Aorta (tissue), 5 donors: ENCODE measurements at regions not wholly inside any gene's neighbourhood (a gene's known extent, or its start where the extent isn't known, plus 50 kb on each side); places are given as distances from the start of the nearest gene placed in this dataset.

Source experiments
- ATAC-seq: fragments of 200-7000 bp; cut with Tn5 transposase; one replicate; pipeline ENCODE4 v1.9.1; 2022; ENCODE audit warnings: moderate library complexity; ENCODE audit not compliant: low FRiP score
- DNase-seq, 2 donors: peaks; one replicate each; pipeline ENCODE4 v3.0.0-alpha.2; 2020
- H3K27ac ChIP-seq, 2 donors: one replicate each; pipeline ENCODE4 v1.5.1; 2013; ENCODE audit warnings: low read length in 2 of 2, mild to moderate bottlenecking in 2 of 2, moderate library complexity in 2 of 2, control low read depth in 1 of 2, inconsistent platforms in 1 of 2, low read depth in 1 of 2
- H3K27me3 ChIP-seq, 2 donors: one replicate each; pipeline ENCODE4 v1.6.1; 2013; ENCODE audit warnings: control low read depth in 1 of 2, low read length in 1 of 2, mild to moderate bottlenecking in 1 of 2, moderate library complexity in 1 of 2; ENCODE audit not compliant: insufficient read depth in 2 of 2, control insufficient read depth in 1 of 2
- H3K36me3 ChIP-seq, 2 donors: one replicate each; pipeline ENCODE4 v1.6.1; 2013; ENCODE audit warnings: control low read depth in 1 of 2, low read length in 1 of 2, mild to moderate bottlenecking in 1 of 2; ENCODE audit not compliant: insufficient read depth in 2 of 2, control insufficient read depth in 1 of 2
- H3K4me1 ChIP-seq, 2 donors: one replicate each; pipeline ENCODE4 v1.6.1; 2013; ENCODE audit warnings: low read length in 2 of 2, control low read depth in 1 of 2, mild to moderate bottlenecking in 1 of 2, moderate library complexity in 1 of 2; ENCODE audit not compliant: insufficient read depth in 2 of 2, control insufficient read depth in 1 of 2
- H3K4me3 ChIP-seq, 2 donors: one replicate each; pipeline ENCODE4 v1.5.1; 2013; ENCODE audit warnings: low read length in 2 of 2, control low read depth in 1 of 2, mild to moderate bottlenecking in 1 of 2
- H3K9me3 ChIP-seq: one replicate; pipeline ENCODE4 v1.6.1; 2013; ENCODE audit warnings: mild to moderate bottlenecking, low read length; ENCODE audit not compliant: control insufficient read depth
- WGBS, 2 donors: extraction: QIAGEN DNeasy Blood & Tissue Kit; methylation state at CpG; one replicate each; pipeline ENCODE4 v1.1.7; 2013; 5-methylcytosine and 5-hydroxymethylcytosine counted together
- intact Hi-C, 2 donors: fragments of 100-400 bp; cut with DNase I; formaldehyde crosslinking; loops; one replicate each; pipeline versions ENCODE4 v1.14.2 to v1.15.0; 2022
- donor health status: healthy with polysubstance abuse.
- donor health status: Bipolar disorder and iron deficiency.
- donor health status: DM: no; HTN: no; CAD: no.
- donor health status: DM: no; HTN: no; CAD: no.
- donor health status: DM: yes; HTN: yes; CAD: no.

- H3K9me3 ChIP-seq = no peaks in the 10 kb centered on the region
- 82 to 85% methylated on average over 6 of the region's 6 CpGs for WGBS, 2 donors
- peak in 1 of 2 donors; percentile 41 for DNase-seq
- no peak overlapping the region for H3K4me3 ChIP-seq
- H3K27ac ChIP-seq = no peak overlapping the region
- intact Hi-C loops = no loop called here
- ATAC-seq = no peak
- H3K27me3 ChIP-seq = no peaks in the 10 kb centered on the region
- H3K4me1 ChIP-seq = no peaks in the 10 kb centered on the region
- H3K36me3 ChIP-seq = no peaks in the 10 kb centered on the region
These were observed 536.6 kb downstream of the TCERG1L start for GRCh38 chr10:130774871-130775270.

- intact Hi-C loops = no loop called here
- Histone ChIP-seq H3K36me3 (no peaks in the 10 kb centered on the region), H3K4me1 (no peaks in the 10 kb centered on the region), H3K4me3 (no peak overlapping the region), H3K27me3 (no peaks in the 10 kb centered on the region), H3K9me3 (no peaks in the 10 kb centered on the region), H3K27ac (no peak overlapping the region)
- 81 to 92% methylated on average over 1 of the region's 1 CpG for WGBS, 2 donors
- no peak for ATAC-seq
- DNase-seq = peak in 1 of 2 donors; percentile 40
These were observed 536.2 kb downstream of the TCERG1L start for GRCh38 chr10:130775311-130775710.

GRCh38 chr10:130776724-130777123 is 534.8 kb downstream of the TCERG1L start:
- no peaks in the 10 kb centered on the region for H3K27me3 ChIP-seq
- DNase-seq (peak in 1 of 2 donors; percentile 10), ATAC-seq (no peak)
- 45 to 51% methylated on average over 10 of the region's 10 CpGs for WGBS, 2 donors
- no peak overlapping the region for H3K27ac ChIP-seq
- H3K9me3 ChIP-seq = no peaks in the 10 kb centered on the region
- H3K4me3 ChIP-seq = no peak overlapping the region
- H3K36me3 ChIP-seq = no peaks in the 10 kb centered on the region
- intact Hi-C loops = no loop called here
- H3K4me1 ChIP-seq = no peaks in the 10 kb centered on the region

DNA sequence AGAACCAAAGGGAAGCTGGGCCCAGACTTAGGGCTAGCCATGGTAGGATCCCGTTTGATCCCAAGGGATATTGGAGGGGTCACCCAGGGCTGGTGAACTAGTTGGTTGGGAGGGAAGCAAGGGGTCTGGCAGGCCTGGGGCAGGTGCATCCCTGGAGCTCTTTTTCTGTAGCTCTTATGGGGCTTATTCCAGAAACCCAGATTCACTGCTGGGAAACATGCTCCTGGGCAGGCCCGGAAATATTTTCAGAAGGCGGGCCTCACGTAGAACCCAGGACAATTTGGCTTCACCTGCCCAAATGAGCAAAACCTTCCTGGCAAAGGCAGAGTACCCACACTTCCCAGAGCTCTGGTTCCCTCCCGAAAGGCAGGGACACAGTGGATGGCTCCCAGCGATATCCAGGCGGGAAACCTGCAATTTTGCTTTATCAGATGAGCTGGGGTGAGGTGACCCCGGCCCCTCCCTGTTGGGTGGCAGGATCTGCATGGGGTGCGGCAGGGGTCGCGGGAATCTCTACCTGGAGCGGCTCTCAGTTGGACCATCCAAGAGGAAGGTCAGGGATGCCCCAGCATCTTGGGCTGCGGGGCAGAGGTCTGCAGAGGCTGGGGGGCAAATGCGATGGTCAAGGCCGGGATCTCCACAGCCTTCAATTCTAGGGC is 533.9 kb downstream of the TCERG1L start:
- Histone ChIP-seq H3K4me3 (no peak overlapping the region), H3K27me3 (no peaks in the 10 kb centered on the region), H3K27ac (no peak overlapping the region), H3K4me1 (no peaks in the 10 kb centered on the region), H3K9me3 (no peaks in the 10 kb centered on the region), H3K36me3 (no peaks in the 10 kb centered on the region)
- intact Hi-C loops = no loop called here
- DNase-seq = peak in 1 of 2 donors; percentile 33
- no peak for ATAC-seq
- WGBS, 2 donors = 84 to 88% methylated on average over 15 of the region's 15 CpGs

GRCh38 chr10:130778166-130778545 is 533.4 kb downstream of the TCERG1L start:
- 83 to 84% methylated on average over 7 of the region's 7 CpGs for WGBS, 2 donors
- DNase-seq = peak in 1 of 2 donors; percentile 47
- no peaks in the 10 kb centered on the region for H3K9me3 ChIP-seq
- H3K4me1 ChIP-seq = no peaks in the 10 kb centered on the region
- H3K27me3 ChIP-seq = no peaks in the 10 kb centered on the region
- no peak for ATAC-seq
- no peak overlapping the region for H3K4me3 ChIP-seq
- no peak overlapping the region for H3K27ac ChIP-seq
- intact Hi-C loops = no loop called here
- H3K36me3 ChIP-seq = no peaks in the 10 kb centered on the region

GRCh38 chr10:130780763-130781162 is 530.8 kb downstream of the TCERG1L start:
- Histone ChIP-seq H3K27me3 (no peaks in the 10 kb centered on the region), H3K27ac (no peak overlapping the region), H3K4me3 (no peak overlapping the region), H3K36me3 (no peaks in the 10 kb centered on the region), H3K9me3 (no peaks in the 10 kb centered on the region), H3K4me1 (no peaks in the 10 kb centered on the region)
- intact Hi-C loops = no loop called here
- ATAC-seq (no peak), DNase-seq (no peak)
- WGBS, 2 donors = 22 to 28% methylated on average over 9 of the region's 9 CpGs

DNA sequence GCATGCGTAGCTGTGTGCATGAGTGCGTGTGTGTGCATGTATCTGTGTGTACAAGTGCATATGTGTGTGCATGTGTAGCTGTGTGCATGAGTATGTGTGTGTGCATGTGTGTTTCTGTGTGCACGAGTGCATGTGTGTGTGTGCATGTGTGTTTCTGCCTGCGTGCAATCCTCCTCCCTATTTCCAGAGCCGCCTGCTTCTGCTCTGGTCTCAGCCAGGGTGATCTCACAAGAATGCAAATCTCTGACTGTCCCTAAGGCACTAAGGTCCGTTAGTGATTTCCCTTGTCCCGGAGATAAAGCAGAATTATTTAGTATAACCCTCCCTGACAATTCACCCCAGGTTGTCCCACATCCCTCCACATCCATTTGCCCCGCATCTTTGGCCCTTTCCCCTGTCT is 530.3 kb downstream of the TCERG1L start:
- 70 to 72% methylated on average over 8 of the region's 8 CpGs for WGBS, 2 donors
- ATAC-seq = no peak
- Histone ChIP-seq H3K9me3 (no peaks in the 10 kb centered on the region), H3K27me3 (no peaks in the 10 kb centered on the region), H3K4me1 (no peaks in the 10 kb centered on the region), H3K36me3 (no peaks in the 10 kb centered on the region), H3K27ac (no peak overlapping the region), H3K4me3 (no peak overlapping the region)
- intact Hi-C loops = no loop called here
- DNase-seq = no peak

DNA sequence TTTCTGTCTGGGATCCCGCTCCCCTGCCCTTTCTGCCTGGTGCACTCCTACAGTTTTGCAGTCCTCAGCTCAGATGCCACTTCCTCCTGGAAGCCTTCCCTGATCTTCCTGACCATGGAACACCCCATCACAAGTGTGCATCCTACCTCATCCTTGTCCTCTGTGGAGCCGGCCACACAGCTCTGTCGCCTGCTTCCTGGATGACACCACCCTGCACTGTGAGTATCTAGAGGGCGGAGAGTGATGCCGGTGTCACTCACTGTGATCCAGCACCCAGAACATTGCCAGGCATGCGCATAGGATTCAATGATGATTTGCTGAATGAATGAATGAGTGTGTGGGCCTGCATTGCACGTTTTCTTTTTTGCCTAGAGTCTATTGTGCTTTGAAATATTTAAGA is 529.9 kb downstream of the TCERG1L start:
- Histone ChIP-seq H3K4me3 (no peak overlapping the region), H3K9me3 (no peaks in the 10 kb centered on the region), H3K27ac (no peak overlapping the region), H3K36me3 (no peaks in the 10 kb centered on the region), H3K27me3 (no peaks in the 10 kb centered on the region), H3K4me1 (no peaks in the 10 kb centered on the region)
- ATAC-seq (no peak), DNase-seq (no peak)
- intact Hi-C loops = no loop called here
- 82 to 84% methylated on average over 7 of the region's 7 CpGs for WGBS, 2 donors

GRCh38 chr10:130782467-130782866 is 529.1 kb downstream of the TCERG1L start:
- no peaks in the 10 kb centered on the region for H3K4me1 ChIP-seq
- 60 to 69% methylated on average over 8 to 11 of the region's 11 CpGs for WGBS, 2 donors
- DNase-seq (no peak), ATAC-seq (no peak)
- intact Hi-C loops = no loop called here
- H3K27ac ChIP-seq = no peak overlapping the region
- no peaks in the 10 kb centered on the region for H3K36me3 ChIP-seq
- H3K27me3 ChIP-seq = no peaks in the 10 kb centered on the region
- no peaks in the 10 kb centered on the region for H3K9me3 ChIP-seq
- H3K4me3 ChIP-seq = no peak overlapping the region
